Neural cell (in vitro differentiated cells): ENCODE measurements at regions not wholly inside any gene's neighbourhood (a gene's known extent, or its start where the extent isn't known, plus 50 kb on each side); places are given as distances from the start of the nearest gene placed in this dataset.

Experiments used
- H2AFZ ChIP-seq: fragments of 200-600, 300-800 bp; sonication (generic), shearing (Covaris generic); 2 replicates; pipeline ENCODE4 v1.6.0; 2014; ENCODE audit warnings: low read depth, mild to moderate bottlenecking, antibody characterized with exemption, low read length, moderate library complexity
- H3F3A ChIP-seq: fragments of 200-600 bp; shearing (Covaris generic); 2 replicates; pipeline ENCODE4 v1.6.1; 2016; ENCODE audit warnings: mild to moderate bottlenecking, moderate library complexity, mixed read lengths, antibody characterized with exemption, low read length; ENCODE audit not compliant: insufficient read depth, poor library complexity, severe bottlenecking
- H3K27ac ChIP-seq: fragments of 200-600, 300-800 bp; sonication (generic), shearing (Covaris generic); 2 replicates; pipeline ENCODE4 v1.5.1; 2014; ENCODE audit warnings: mild to moderate bottlenecking, low read length, moderate library complexity
- H3K27me3 ChIP-seq: fragments of 300-800, 200-600 bp; sonication (generic), shearing (Covaris generic); 2 replicates; pipeline ENCODE4 v1.6.0; 2014; ENCODE audit warnings: mild to moderate bottlenecking, low read depth, low read length, moderate library complexity; ENCODE audit not compliant: insufficient read depth
- H3K36me3 ChIP-seq: fragments of 300-800, 200-600 bp; sonication (generic), shearing (Covaris generic); 2 replicates; pipeline ENCODE4 v1.5.1; 2014; ENCODE audit warnings: mild to moderate bottlenecking, antibody characterized with exemption, low read length, moderate library complexity; ENCODE audit not compliant: insufficient read depth
- H3K4me2 ChIP-seq: fragments of 300-800, 200-600 bp; sonication (generic), shearing (Covaris generic); 2 replicates; pipeline ENCODE4 v1.6.0; 2014; ENCODE audit warnings: mild to moderate bottlenecking, low read length
- H3K4me3 ChIP-seq: fragments of 300-800, 200-600 bp; sonication (generic), shearing (Covaris generic); 2 replicates; pipeline ENCODE4 v1.5.1; 2014; ENCODE audit warnings: mild to moderate bottlenecking, low read length, moderate library complexity
- H3K79me2 ChIP-seq: fragments of 200-600 bp; shearing (Covaris generic); replicated peaks from 2 replicates; pipeline ENCODE4 v1.6.0; 2014; ENCODE audit warnings: mild to moderate bottlenecking, low read length, moderate library complexity; ENCODE audit not compliant: insufficient read depth
- H3K9ac ChIP-seq: fragments of 300-800, 200-600 bp; sonication (generic), shearing (Covaris generic); 2 replicates; pipeline ENCODE4 v1.6.1; 2016; ENCODE audit warnings: mild to moderate bottlenecking, low read length, mixed read lengths
- H3K9me2 ChIP-seq: fragments of 200-600 bp; shearing (Covaris generic); 2 replicates; pipeline ENCODE4 v1.6.1; 2016; ENCODE audit warnings: mild to moderate bottlenecking, low read length, mixed read lengths; ENCODE audit not compliant: insufficient read depth
- H3K9me3 ChIP-seq: fragments of 200-600, 300-800 bp; sonication (generic), shearing (Covaris generic); 2 replicates; pipeline ENCODE4 v1.6.1; 2016; ENCODE audit warnings: mild to moderate bottlenecking, mixed run types, low read length, moderate library complexity, mixed read lengths
- H4K20me1 ChIP-seq: fragments of 200-600 bp; shearing (Covaris generic); 2 replicates; pipeline ENCODE4 v1.6.1; 2016; ENCODE audit warnings: mild to moderate bottlenecking, mixed run types; ENCODE audit not compliant: insufficient read depth
- CTCF ChIP-seq: fragments of 450-650 bp; IDR thresholded peaks from 2 replicates; pipeline ENCODE4 v1.5.1; 2014; ENCODE audit warnings: antibody characterized with exemption, mild to moderate bottlenecking, moderate library complexity; ENCODE audit not compliant: poor library complexity, severe bottlenecking
- EP300 ChIP-seq: fragments of 450-650 bp; conservative IDR thresholded peaks from 2 replicates; pipeline ENCODE4 v1.6.1; 2014; ENCODE audit warnings: antibody characterized with exemption, mild to moderate bottlenecking, moderate library complexity; ENCODE audit not compliant: poor library complexity, severe bottlenecking
- EZH2 ChIP-seq: fragments of 200-600, 300-800 bp; shearing (Covaris generic), sonication (generic); IDR thresholded peaks from 2 replicates; pipeline ENCODE4 v1.6.1; 2014; ENCODE audit warnings: antibody characterized with exemption, low read length, borderline replicate concordance, mild to moderate bottlenecking; ENCODE audit not compliant: insufficient read depth, poor library complexity, severe bottlenecking
- MXI1 ChIP-seq: fragments of 450-650 bp; conservative IDR thresholded peaks from 2 replicates; pipeline ENCODE4 v1.6.1; 2014; ENCODE audit warnings: antibody characterized with exemption, mild to moderate bottlenecking; ENCODE audit not compliant: poor library complexity, severe bottlenecking
- POLR2AphosphoS5 ChIP-seq: IDR thresholded peaks from 2 replicates; pipeline ENCODE4 v1.6.1; 2012
- RAD21 ChIP-seq: fragments of 450-650 bp; conservative IDR thresholded peaks from 2 replicates; pipeline ENCODE4 v1.6.1; 2014; ENCODE audit warnings: antibody characterized with exemption, mild to moderate bottlenecking, moderate library complexity
- SMC3 ChIP-seq: fragments of 450-650 bp; conservative IDR thresholded peaks from 2 replicates; pipeline ENCODE4 v1.6.1; 2014; ENCODE audit warnings: antibody characterized with exemption, mild to moderate bottlenecking, moderate library complexity; ENCODE audit not compliant: poor library complexity
- TAF1 ChIP-seq: IDR thresholded peaks from 2 replicates; pipeline ENCODE4 v1.6.1; 2012; ENCODE audit warnings: low read depth
- TF ChIP-seq, protein P1 (sequence below): IDR thresholded peaks from 2 replicates; pipeline ENCODE4 v1.6.1; 2012; ENCODE audit warnings: borderline replicate concordance

DNA sequence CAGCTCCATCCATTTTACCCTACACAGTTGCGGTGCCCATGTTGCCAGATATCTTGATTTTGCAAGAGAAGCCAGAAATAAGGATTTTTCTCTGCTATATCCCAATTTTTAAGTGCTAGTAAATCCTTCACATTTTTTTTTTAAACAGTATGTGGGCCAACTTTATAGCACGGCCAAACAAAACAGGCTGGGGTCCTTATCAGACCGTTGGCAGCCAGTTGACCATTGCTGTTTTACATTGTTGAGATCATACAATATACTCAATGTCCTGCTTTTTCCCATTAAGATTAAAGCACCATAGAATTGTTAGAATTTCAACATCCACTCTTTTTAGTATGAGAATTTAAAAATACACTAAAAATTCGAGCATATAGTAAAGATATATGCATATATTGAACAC, 150.9 kb downstream of the SPCS3 start:
- Histone ChIP-seq H3K4me3 (no peak overlapping the region), H3K9ac (no peak overlapping the region), H4K20me1 (no peaks in the 10 kb centered on the region), H3K79me2 (no peaks in the 10 kb centered on the region), H3K36me3 (no peaks in the 10 kb centered on the region), H2AFZ (no peak overlapping the region), H3K9me2 (no peaks in the 10 kb centered on the region), H3K27ac (no peak overlapping the region), H3F3A (no peaks in the 10 kb centered on the region), H3K4me2 (no peak overlapping the region), H3K27me3 (no peaks in the 10 kb centered on the region), H3K9me3 (no peaks in the 10 kb centered on the region)
- no peak for TF ChIP-seq TAF1
- TF ChIP-seq SMC3: no peak
- no peak for TF ChIP-seq POLR2AphosphoS5

DNA sequence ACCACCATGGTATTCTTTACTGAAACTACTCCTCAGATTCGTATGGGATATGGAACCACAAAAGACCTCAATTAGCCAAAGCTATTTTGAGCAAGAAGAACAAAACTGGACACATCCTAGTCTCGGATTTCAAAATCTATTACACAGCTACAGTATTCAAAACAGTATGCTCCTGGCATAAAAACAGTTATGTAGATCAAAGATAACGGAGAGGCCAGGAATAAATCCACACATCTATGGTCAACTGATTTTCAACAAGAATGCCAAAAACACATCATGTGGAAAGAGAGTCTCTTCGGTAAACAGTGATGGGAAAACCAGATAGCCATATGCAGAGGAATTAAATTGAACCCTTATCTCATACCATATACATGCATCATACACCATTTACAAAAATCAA, 155.3 kb downstream of the SPCS3 start:
- Histone ChIP-seq H3K9me2 (no peaks in the 10 kb centered on the region), H3K27ac (no peak overlapping the region), H3K9ac (no peak overlapping the region), H3K9me3 (no peaks in the 10 kb centered on the region), H3K4me3 (no peak overlapping the region), H3K4me2 (no peak overlapping the region), H3F3A (no peaks in the 10 kb centered on the region), H4K20me1 (no peaks in the 10 kb centered on the region), H3K36me3 (no peaks in the 10 kb centered on the region), H3K27me3 (no peaks in the 10 kb centered on the region), H2AFZ (no peak overlapping the region), H3K79me2 (no peaks in the 10 kb centered on the region)
- TF ChIP-seq TAF1 (no peak), MXI1 (no peak), RAD21 (no peak), CTCF (no peak), EZH2 (no peak), EP300 (no peak), SMC3 (no peak)
- TF ChIP-seq, protein P1, sequence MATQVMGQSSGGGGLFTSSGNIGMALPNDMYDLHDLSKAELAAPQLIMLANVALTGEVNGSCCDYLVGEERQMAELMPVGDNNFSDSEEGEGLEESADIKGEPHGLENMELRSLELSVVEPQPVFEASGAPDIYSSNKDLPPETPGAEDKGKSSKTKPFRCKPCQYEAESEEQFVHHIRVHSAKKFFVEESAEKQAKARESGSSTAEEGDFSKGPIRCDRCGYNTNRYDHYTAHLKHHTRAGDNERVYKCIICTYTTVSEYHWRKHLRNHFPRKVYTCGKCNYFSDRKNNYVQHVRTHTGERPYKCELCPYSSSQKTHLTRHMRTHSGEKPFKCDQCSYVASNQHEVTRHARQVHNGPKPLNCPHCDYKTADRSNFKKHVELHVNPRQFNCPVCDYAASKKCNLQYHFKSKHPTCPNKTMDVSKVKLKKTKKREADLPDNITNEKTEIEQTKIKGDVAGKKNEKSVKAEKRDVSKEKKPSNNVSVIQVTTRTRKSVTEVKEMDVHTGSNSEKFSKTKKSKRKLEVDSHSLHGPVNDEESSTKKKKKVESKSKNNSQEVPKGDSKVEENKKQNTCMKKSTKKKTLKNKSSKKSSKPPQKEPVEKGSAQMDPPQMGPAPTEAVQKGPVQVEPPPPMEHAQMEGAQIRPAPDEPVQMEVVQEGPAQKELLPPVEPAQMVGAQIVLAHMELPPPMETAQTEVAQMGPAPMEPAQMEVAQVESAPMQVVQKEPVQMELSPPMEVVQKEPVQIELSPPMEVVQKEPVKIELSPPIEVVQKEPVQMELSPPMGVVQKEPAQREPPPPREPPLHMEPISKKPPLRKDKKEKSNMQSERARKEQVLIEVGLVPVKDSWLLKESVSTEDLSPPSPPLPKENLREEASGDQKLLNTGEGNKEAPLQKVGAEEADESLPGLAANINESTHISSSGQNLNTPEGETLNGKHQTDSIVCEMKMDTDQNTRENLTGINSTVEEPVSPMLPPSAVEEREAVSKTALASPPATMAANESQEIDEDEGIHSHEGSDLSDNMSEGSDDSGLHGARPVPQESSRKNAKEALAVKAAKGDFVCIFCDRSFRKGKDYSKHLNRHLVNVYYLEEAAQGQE: no peak

GRCh38 chr4:176478076-176478475, 158.3 kb downstream of the SPCS3 start:
- no peak overlapping the region for H3K27ac ChIP-seq
- no peak overlapping the region for H3K4me2 ChIP-seq
- H3K27me3 ChIP-seq: no peaks in the 10 kb centered on the region
- H3F3A ChIP-seq: no peaks in the 10 kb centered on the region
- TF ChIP-seq RAD21 (no peak), POLR2AphosphoS5 (no peak), EZH2 (no peak), EP300 (no peak), TAF1 (no peak), CTCF (no peak)
- no peak overlapping the region for H3K4me3 ChIP-seq
- no peaks in the 10 kb centered on the region for H3K9me3 ChIP-seq
- H3K9me2 ChIP-seq: no peaks in the 10 kb centered on the region
- no peaks in the 10 kb centered on the region for H3K79me2 ChIP-seq
- H2AFZ ChIP-seq: no peak overlapping the region
- no peak overlapping the region for H3K9ac ChIP-seq
- no peaks in the 10 kb centered on the region for H4K20me1 ChIP-seq
- H3K36me3 ChIP-seq: no peaks in the 10 kb centered on the region
